AG09319 (cell line): ENCODE measurements at regions not wholly inside any gene's neighbourhood (a gene's known extent, or its start where the extent isn't known, plus 50 kb on each side); places are given as distances from the start of the nearest gene placed in this dataset.

Experiments
- DNase-seq: peaks from one replicate; pipeline ENCODE4 v3.0.0-alpha.2; 2010; ENCODE audit warnings: low read depth; ENCODE audit errors: extremely low read depth
- CTCF ChIP-seq: IDR thresholded peaks from 2 replicates; pipeline ENCODE4 v1.5.1; 2011; ENCODE audit warnings: low read depth, mild to moderate bottlenecking, inconsistent platforms, low read length, moderate library complexity

- no peak for TF ChIP-seq CTCF
- no peak for DNase-seq
Measured at GRCh38 chr2:180203972-180204371, 196.9 kb upstream of the CWC22 start.

GRCh38 chr2:180202467-180202951, 195.4 kb upstream of the CWC22 start:
- no peak for TF ChIP-seq CTCF
- DNase-seq = peak; percentile 16

GRCh38 chr2:180196419-180196977, 189.4 kb upstream of the CWC22 start:
- DNase-seq = no peak
- no peak for TF ChIP-seq CTCF

GRCh38 chr2:180195847-180196246, 188.8 kb upstream of the CWC22 start:
- TF ChIP-seq CTCF = no peak
- DNase-seq = no peak

- no peak for DNase-seq
Measured at GRCh38 chr2:180191432-180192124, 184.5 kb upstream of the CWC22 start.

GRCh38 chr2:180190851-180191250, 183.8 kb upstream of the CWC22 start:
- no peak for TF ChIP-seq CTCF
- no peak for DNase-seq

More at GRCh38 chr2:180191432-180192124, 184.5 kb upstream of the CWC22 start:
- no peak for TF ChIP-seq CTCF

- TF ChIP-seq CTCF = no peak
- DNase-seq = no peak
Measured at GRCh38 chr2:180187611-180188010, 180.5 kb upstream of the CWC22 start.
